Fibroblast of skin of back (primary cell): ENCODE measurements at regions not wholly inside any gene's neighbourhood (a gene's known extent, or its start where the extent isn't known, plus 50 kb on each side); places are given as distances from the start of the nearest gene placed in this dataset.
A peak's percentile ranks its signal among the peaks of the same experiment; 100 is the strongest.

Source experiments
- DNase-seq: peaks from one replicate; pipeline ENCODE4 v3.0.0-alpha.2; 2013

DNA sequence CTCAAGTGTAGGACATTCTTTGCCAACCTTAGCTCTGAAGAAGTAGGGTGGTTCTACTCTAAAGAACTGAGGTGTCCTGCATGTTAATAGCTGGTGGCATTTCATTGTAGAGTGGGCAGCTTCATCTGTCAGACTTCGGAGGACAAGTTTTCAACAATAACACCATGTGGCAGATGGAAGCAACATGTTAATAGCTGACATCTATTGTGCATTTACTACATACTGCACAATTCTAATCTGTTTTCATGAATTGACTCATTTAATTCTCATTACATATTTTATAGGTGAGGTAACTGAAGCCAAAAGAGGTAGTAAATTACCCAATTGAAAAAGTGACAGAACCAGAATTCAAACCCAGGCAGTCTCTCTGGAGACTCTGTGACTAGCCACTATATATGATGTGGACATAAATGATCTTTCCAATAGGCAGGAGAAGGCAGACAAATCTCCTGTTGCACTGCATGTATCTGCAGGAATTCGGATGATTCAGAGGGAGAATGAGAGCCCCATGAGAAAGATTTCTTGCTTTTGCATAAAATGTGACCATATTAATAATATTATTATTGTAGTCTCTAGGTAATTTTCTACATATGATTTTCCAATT is 137.2 kb upstream of the E2F7 start:
- DNase-seq: peak; percentile 54

DNA sequence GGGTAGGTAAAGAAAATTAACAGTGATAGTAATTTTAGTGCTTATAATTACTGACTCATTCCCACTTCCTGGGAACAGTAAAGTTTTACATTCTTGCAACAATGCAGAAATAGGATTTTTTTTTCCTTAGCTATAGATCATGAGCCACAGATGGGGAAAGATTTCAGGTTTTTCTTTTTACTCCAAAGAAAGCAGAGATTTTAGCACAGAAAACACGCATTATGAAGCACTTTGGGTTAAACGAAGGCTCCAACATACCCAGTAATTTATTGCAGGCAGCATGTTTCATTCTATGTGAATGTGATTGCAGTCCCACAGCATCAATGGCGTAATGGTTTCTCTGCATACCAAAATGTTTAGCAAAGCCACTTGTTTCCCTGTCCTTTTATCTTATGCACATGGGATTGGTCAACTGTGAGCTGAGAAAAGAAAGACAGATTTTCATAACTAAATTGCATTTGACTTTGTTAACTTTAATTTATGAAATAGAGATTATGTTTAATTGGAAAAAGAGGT is 124.6 kb upstream of the E2F7 start:
- DNase-seq: peak; percentile 92

GRCh38 chr12:77189458-77189857 is 124.1 kb upstream of the E2F7 start:
- peak; percentile 87 for DNase-seq

DNA sequence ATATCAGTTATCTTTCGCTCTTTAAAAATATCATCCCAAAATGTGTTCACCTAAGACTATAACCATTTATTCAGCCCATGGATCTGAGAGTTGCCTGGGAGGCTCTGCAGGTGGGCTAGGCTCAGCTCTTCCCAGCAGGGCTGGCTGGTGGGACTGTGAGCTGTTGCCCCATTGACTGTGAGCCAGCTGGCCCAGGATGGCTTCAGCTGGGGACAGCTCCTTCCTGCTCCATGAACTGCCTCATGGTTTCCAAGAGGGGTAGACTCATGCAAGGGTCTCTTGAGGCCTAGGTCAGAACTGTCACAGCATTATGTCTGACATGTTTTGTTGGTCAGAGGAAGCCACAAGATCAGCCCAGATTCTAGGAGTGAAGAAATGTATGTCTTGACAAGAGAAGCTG is 114.1 kb upstream of the E2F7 start:
- DNase-seq: no peak

DNA sequence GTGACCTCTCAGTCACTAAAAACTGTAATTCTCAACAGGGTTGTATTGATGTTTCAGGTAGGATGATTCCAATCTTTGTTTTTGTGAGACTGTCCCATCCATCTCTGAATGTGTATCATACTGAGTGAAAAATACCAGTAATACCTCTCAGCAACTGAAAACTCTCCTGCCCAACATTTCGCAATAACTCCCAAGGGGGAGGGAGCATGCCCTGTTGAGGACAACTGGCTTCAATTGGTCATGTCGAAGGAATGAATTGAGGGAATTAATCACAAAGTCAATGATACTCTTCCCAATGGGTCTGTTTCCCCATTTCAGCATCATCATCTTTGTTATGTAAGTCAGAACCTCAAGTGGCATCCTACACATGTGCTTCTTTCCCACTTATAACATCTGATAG is 102.4 kb upstream of the E2F7 start:
- peak; percentile 48 for DNase-seq

- peak; percentile 51 for DNase-seq
Measured at GRCh38 chr12:77166696-77167095, 101.3 kb upstream of the E2F7 start.

GRCh38 chr12:77163074-77164038 is 98.0 kb upstream of the E2F7 start:
- DNase-seq: peak; percentile 37

DNA sequence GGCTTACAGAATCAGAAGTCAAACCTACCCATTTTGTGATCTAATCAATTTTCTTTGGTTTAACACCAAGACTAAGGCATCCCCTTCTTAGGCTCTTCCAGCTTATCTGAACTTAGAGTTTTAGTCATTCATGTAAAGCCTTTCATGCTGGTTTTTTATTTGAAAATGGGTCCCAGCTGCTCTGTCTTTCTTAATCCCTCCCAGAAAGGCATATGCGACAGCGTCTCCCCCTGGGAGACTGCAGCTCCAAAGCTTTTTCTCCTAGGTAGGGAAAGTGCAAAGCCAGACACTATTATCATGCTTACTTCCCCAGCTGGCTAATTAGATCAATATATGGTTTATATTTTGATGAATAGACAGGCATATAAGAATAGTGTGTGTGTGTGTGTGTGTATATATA is 96.6 kb upstream of the E2F7 start:
- no peak for DNase-seq

- DNase-seq: no peak
Measured at GRCh38 chr12:77160931-77161330, 95.6 kb upstream of the E2F7 start.

GRCh38 chr12:77153706-77154105 is 88.3 kb upstream of the E2F7 start:
- no peak for DNase-seq

GRCh38 chr12:77152623-77153193 is 87.3 kb upstream of the E2F7 start:
- peak; percentile 54 for DNase-seq

DNA sequence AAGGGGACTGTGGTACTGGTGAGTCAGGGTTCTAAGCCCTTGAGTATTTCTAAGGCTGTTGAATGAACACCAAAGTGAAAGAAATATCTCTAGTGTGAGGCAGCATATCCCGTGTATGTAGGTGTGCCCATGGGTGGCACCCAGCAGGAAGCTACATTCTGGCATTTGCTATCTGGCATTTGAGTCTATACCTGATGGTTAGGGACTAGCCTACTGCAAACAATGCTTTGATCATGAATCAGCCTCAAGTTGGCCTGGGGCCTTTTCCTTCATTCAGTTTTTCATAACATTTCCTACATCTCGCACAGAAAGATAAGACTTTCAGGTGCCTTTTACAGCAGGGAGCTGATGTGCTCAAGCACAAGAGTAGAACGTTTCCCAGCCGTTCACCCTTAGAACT is 85.7 kb upstream of the E2F7 start:
- no peak for DNase-seq

GRCh38 chr12:77133566-77133965 is 68.2 kb upstream of the E2F7 start:
- DNase-seq: peak; percentile 75

DNA sequence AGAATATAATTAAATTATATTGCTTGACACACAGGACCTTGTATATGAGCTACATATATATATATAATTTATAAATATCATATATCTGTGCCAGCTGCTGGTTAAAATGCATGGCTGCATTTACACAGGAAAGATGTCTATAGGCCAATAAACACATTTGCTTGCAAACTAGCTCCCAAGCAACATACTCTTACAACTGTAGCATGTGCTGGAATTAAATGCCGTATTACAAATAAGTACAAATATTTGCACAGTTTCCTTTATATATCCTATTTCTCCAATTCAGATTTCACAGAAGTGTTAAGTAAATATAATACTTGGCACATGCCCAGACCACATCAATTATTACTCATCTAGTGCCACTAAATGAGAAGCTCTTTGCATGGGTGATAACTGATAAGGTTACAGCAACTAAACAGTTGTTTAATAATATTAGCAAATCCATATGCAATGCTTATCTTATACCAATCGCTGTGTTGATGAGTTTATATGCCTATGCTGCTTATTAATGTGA is 66.7 kb upstream of the E2F7 start:
- no peak for DNase-seq

GRCh38 chr12:77130193-77130592 is 64.8 kb upstream of the E2F7 start:
- DNase-seq: peak; percentile 83

GRCh38 chr12:77124767-77125166 is 59.4 kb upstream of the E2F7 start:
- peak; percentile 93 for DNase-seq

DNA sequence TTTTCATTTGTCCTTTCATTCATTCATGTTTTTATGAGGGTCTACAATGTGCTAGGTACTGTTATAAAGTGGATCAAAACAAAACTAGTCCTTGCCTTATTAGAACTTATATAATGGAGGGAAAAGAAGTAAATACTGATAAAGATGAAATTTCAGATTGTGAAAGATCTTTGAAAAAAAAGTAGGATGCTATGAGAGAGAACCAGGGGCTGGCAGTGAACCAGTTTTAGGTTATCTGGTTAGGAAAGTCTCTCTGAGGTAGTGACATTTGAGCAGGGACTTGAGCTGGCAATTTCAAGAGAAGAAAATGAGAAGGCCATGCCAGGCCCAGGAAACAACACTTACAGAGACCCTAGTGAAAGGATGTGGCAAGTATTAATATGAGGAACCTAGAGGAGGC is 57.3 kb upstream of the E2F7 start:
- peak; percentile 41 for DNase-seq

DNA sequence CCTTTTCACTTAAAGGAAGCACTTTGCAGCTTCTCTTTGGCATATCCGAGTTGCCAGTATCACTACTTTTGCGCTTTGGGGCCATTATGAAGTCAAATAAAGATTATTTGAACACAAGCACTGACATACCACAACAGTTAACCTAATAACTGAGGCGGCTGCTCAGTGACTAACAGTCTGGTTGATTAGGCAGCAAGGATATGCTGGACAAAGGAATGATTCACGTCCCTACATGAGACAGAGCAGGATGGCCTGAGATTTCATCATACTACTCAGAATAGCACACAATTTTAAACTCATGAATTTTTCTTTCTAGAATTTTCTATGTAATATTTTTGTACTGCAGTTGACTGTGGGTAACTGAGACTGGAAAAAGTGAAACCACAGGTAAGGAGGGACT is 56.9 kb upstream of the E2F7 start:
- DNase-seq: peak; percentile 98

- peak; percentile 74 for DNase-seq
Measured at GRCh38 chr12:77120156-77121085, 55.1 kb upstream of the E2F7 start.

- DNase-seq: no peak
Measured at GRCh38 chr12:77118696-77119095, 53.3 kb upstream of the E2F7 start.

DNA sequence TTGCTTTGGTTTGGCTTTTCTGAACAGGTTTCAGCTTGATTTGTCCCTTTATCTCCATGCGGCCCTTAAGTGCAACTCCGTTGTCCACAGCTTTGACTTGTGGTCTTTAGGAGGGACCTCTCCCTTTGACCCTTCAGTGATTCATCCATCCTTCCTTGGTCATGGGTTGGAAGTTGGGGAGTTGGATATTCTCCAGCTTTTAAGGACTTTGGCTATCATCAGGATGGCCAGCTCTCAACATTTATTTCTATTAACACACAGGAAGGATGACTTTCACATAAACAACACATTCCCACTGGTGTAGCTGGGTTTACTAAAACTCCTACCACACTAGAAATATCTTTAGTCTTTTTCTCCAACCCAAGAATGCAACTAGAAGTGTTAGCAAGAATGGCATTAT is 50.9 kb upstream of the E2F7 start:
- DNase-seq: peak; percentile 39

DNA sequence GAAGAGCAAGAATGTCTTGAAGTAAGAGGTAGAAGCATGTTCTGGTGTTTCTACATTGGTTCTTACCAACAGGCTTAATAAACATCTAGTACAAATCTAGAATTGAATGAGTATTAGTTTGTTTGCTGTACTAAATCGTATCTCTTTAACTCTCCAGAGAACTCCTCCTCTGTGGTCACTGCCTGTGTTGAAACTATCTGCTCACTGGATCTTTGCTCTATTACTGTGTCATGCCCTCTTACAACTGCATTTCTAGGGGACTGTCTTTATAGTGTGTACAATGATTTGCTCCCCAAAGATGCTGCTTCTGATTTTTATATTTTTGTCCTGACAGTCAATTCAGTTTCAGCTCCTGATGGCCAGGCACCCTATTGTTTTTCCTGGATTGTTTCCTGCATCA is 50.1 kb upstream of the E2F7 start:
- no peak for DNase-seq
